ENCODE measurements at regions not wholly inside any gene's neighbourhood (a gene's known extent, or its start where the extent isn't known, plus 50 kb on each side); places are given as distances from the start of the nearest gene placed in this dataset.

- Histone ChIP-seq H3K4me1 (ENCODE audit: control insufficient read depth in 4 of 4, insufficient read depth in 4 of 4, low read length in 3 of 4) (no peaks in the 10 kb centered on the region), H3K9me3 (ENCODE audit: control insufficient read depth in 4 of 4, low read length in 3 of 4) (peaks cover 9 to 23% (median 13%) of the 10 kb centered on the region in 4 donors), H3K36me3 (ENCODE audit: control insufficient read depth in 4 of 4, insufficient read depth in 3 of 4, low read depth in 1 of 4, low read length in 3 of 4) (no peaks in the 10 kb centered on the region), H3K27ac (ENCODE audit: low read depth in 1 of 2, low read length in 2 of 2) (no peak overlapping the region), H3K27me3 (ENCODE audit: control insufficient read depth in 4 of 4, insufficient read depth in 4 of 4, low read length in 3 of 4) (no peaks in the 10 kb centered on the region), H3K9ac (ENCODE audit: low read depth in 1 of 2, low read length in 2 of 2) (no peak overlapping the region), H3K4me3 (ENCODE audit: low read depth in 1 of 3, low read length in 3 of 3) (no peak overlapping the region)
- DNase-seq (ENCODE audit: low spot score), result no peak
- WGBS, result 77% methylated on average over 3 of the region's 3 CpGs
- no peak for TF ChIP-seq MAX (IDR thresholded peaks at IDR 0.05)
- no peak for TF ChIP-seq RAD21 (IDR thresholded peaks at IDR 0.05)
- no peak for TF ChIP-seq HNF4A (conservative IDR thresholded peaks at IDR 0.05)
These were observed 162.1 kb downstream of the HHIP start for GRCh38 chr4:144808034-144808433.

GRCh38 chr4:144809056-144809640 lies 163.2 kb downstream of the HHIP start:
- Histone ChIP-seq H3K9ac (ENCODE audit: low read depth in 1 of 2, low read length in 2 of 2) (no peak overlapping the region), H3K9me3 (ENCODE audit: control insufficient read depth in 4 of 4, low read length in 3 of 4) (peaks cover 9 to 23% (median 13%) of the 10 kb centered on the region in 4 donors)
- no peak for DNase-seq (ENCODE audit: low spot score)

GRCh38 chr4:144816668-144817067 lies 170.7 kb downstream of the HHIP start:
- H3K4me3 ChIP-seq (ENCODE audit: low read depth in 1 of 3, low read length in 3 of 3), result no peak overlapping the region
- H3K36me3 ChIP-seq (ENCODE audit: control insufficient read depth in 4 of 4, insufficient read depth in 3 of 4, low read depth in 1 of 4, low read length in 3 of 4), result no peaks in the 10 kb centered on the region
- H3K9me3 ChIP-seq (ENCODE audit: control insufficient read depth in 4 of 4, low read length in 3 of 4), result peaks cover 0 to 2% (median 0%) of the 10 kb centered on the region in 4 donors
- H3K9ac ChIP-seq (ENCODE audit: low read depth in 1 of 2, low read length in 2 of 2), result no peak overlapping the region
- no peaks in the 10 kb centered on the region for H3K27me3 ChIP-seq (ENCODE audit: control insufficient read depth in 4 of 4, insufficient read depth in 4 of 4, low read length in 3 of 4)
- DNase-seq (ENCODE audit: low spot score), result no peak
- H3K4me1 ChIP-seq (ENCODE audit: control insufficient read depth in 4 of 4, insufficient read depth in 4 of 4, low read length in 3 of 4), result no peaks in the 10 kb centered on the region
- no peak overlapping the region for H3K27ac ChIP-seq (ENCODE audit: low read depth in 1 of 2, low read length in 2 of 2)
- TF ChIP-seq JUND (IDR thresholded peaks at IDR 0.05), result no peak
- TF ChIP-seq FOXA1 (IDR thresholded peaks at IDR 0.05), result no peak
- TF ChIP-seq HNF4G (IDR thresholded peaks at IDR 0.05), result no peak
- no peak for TF ChIP-seq EGR1 (IDR thresholded peaks at IDR 0.05; ENCODE audit: low read depth in 2 of 2)
- TF ChIP-seq MAX (IDR thresholded peaks at IDR 0.05), result no peak
- TF ChIP-seq YY1 (IDR thresholded peaks at IDR 0.05), result no peak
- no peak for TF ChIP-seq ZBTB33 (IDR thresholded peaks at IDR 0.05)
- no peak for TF ChIP-seq RAD21 (IDR thresholded peaks at IDR 0.05)
- TF ChIP-seq HNF4A (conservative IDR thresholded peaks at IDR 0.05), result no peak
- no peak for TF ChIP-seq REST (IDR thresholded peaks at IDR 0.05)
- TF ChIP-seq CTCF (IDR thresholded peaks at IDR 0.05; ENCODE audit: low read depth, low read length, missing input control), result no peak

More at GRCh38 chr4:144809056-144809640, 163.2 kb downstream of the HHIP start:
- no peak for TF ChIP-seq TAF1 (conservative IDR thresholded peaks at IDR 0.05)
- TF ChIP-seq GABPA (IDR thresholded peaks at IDR 0.05 in 1 of 2, conservative IDR thresholded peaks at IDR 0.05 in 1 of 2), result no peak
- TF ChIP-seq CTCF (IDR thresholded peaks at IDR 0.05; ENCODE audit: low read depth, low read length, missing input control), result no peak
- TF ChIP-seq ATF3 (IDR thresholded peaks at IDR 0.05), result no peak
- H3K27me3 ChIP-seq (ENCODE audit: control insufficient read depth in 4 of 4, insufficient read depth in 4 of 4, low read length in 3 of 4), result no peaks in the 10 kb centered on the region
- no peaks in the 10 kb centered on the region for H3K36me3 ChIP-seq (ENCODE audit: control insufficient read depth in 4 of 4, insufficient read depth in 3 of 4, low read depth in 1 of 4, low read length in 3 of 4)
- H3K4me3 ChIP-seq (ENCODE audit: low read depth in 1 of 3, low read length in 3 of 3), result no peak overlapping the region
- no peaks in the 10 kb centered on the region for H3K4me1 ChIP-seq (ENCODE audit: control insufficient read depth in 4 of 4, insufficient read depth in 4 of 4, low read length in 3 of 4)
- 91% methylated on average over 1 of the region's 1 CpG for WGBS
- no peak overlapping the region for H3K27ac ChIP-seq (ENCODE audit: low read depth in 1 of 2, low read length in 2 of 2)

All from liver (tissue), 8 donors.